Activated CD4-positive, alpha-beta memory T cell treated with anti-CD3 and anti-CD28 coated beads, Interleukin-2, amount 10 ng/mL, durations not matched to agents 7 days and 5 days (primary cell): ENCODE measurements at regions not wholly inside any gene's neighbourhood (a gene's known extent, or its start where the extent isn't known, plus 50 kb on each side); places are given as distances from the start of the nearest gene placed in this dataset.
"Not testable (repeated sequence)": the region's sequence is repeated elsewhere in the genome, so short reads cannot be mapped to it uniquely, and the experiment has no call there.

Experiments
- CTCF ChIA-PET: fragments of 350-600 bp; sonication (Branson Sonifier 250); formaldehyde crosslinking; loops from one replicate; lab custom pipeline; 2021; ENCODE audit warnings: antibody characterized with exemption, inconsistent platforms; lab: Charles Lee
- POLR2A ChIA-PET: fragments of 350-600 bp; sonication (Branson Sonifier 250); formaldehyde crosslinking; loops from one replicate; lab custom pipeline; 2021; ENCODE audit warnings: antibody characterized with exemption; lab: Charles Lee
- DNase-seq: peaks from one replicate; pipeline ENCODE4 v3.0.0-alpha.2; 2020
- H3K27ac Mint-ChIP-seq: one replicate; pipeline ENCODE4 v1.8.0; 2021; ENCODE audit warnings: mild to moderate bottlenecking, mixed read lengths
- H3K27me3 Mint-ChIP-seq: one replicate; pipeline ENCODE4 v1.8.0; 2021; ENCODE audit warnings: mixed read lengths
- H3K36me3 Mint-ChIP-seq: one replicate; pipeline ENCODE4 v1.8.0; 2021; ENCODE audit warnings: low read depth, mixed read lengths
- H3K4me1 Mint-ChIP-seq: one replicate; pipeline ENCODE4 v1.8.0; 2021; ENCODE audit warnings: mixed read lengths
- H3K4me3 Mint-ChIP-seq: one replicate; pipeline ENCODE4 v1.8.0; 2021; ENCODE audit warnings: mild to moderate bottlenecking, mixed read lengths
- H3K9me3 Mint-ChIP-seq: one replicate; pipeline ENCODE4 v1.8.0; 2021; ENCODE audit warnings: mixed read lengths

- no peaks in the 10 kb centered on the region for H3K9me3 Mint-ChIP-seq
- DNase-seq, result no peak
- H3K27me3 Mint-ChIP-seq, result no peaks in the 10 kb centered on the region
- ChIA-PET CTCF (no interaction called here), POLR2A (no interaction called here)
- no peaks in the 10 kb centered on the region for H3K36me3 Mint-ChIP-seq
- no peaks in the 10 kb centered on the region for H3K4me1 Mint-ChIP-seq
- H3K27ac Mint-ChIP-seq, result no peak overlapping the region
- H3K4me3 Mint-ChIP-seq, result no peak overlapping the region
Measured at GRCh38 chr4:144411119-144411518, 234.8 kb upstream of the HHIP start.

- Mint-ChIP-seq H3K9me3 (no peaks in the 10 kb centered on the region), H3K27me3 (no peaks in the 10 kb centered on the region), H3K27ac (no peak overlapping the region), H3K36me3 (no peaks in the 10 kb centered on the region), H3K4me1 (no peaks in the 10 kb centered on the region), H3K4me3 (no peak overlapping the region)
- DNase-seq, result no peak
- ChIA-PET CTCF (no interaction called here), POLR2A (no interaction called here)
Measured at GRCh38 chr4:144411700-144412099, 234.3 kb upstream of the HHIP start.

GRCh38 chr4:144421056-144421455, 224.9 kb upstream of the HHIP start:
- no peak for DNase-seq
- H3K9me3 Mint-ChIP-seq, result no peaks in the 10 kb centered on the region
- H3K27ac Mint-ChIP-seq, result no peak overlapping the region
- H3K4me3 Mint-ChIP-seq, result no peak overlapping the region
- ChIA-PET POLR2A (no interaction called here), CTCF (no interaction called here)
- H3K4me1 Mint-ChIP-seq, result no peaks in the 10 kb centered on the region
- no peaks in the 10 kb centered on the region for H3K27me3 Mint-ChIP-seq
- H3K36me3 Mint-ChIP-seq, result no peaks in the 10 kb centered on the region

- DNase-seq, result no peak
- Mint-ChIP-seq H3K4me3 (no peak overlapping the region), H3K4me1 (no peaks in the 10 kb centered on the region), H3K27ac (no peak overlapping the region), H3K36me3 (no peaks in the 10 kb centered on the region), H3K9me3 (no peaks in the 10 kb centered on the region), H3K27me3 (no peaks in the 10 kb centered on the region)
- CTCF ChIA-PET, result no interaction called here
- POLR2A ChIA-PET, result no interaction called here
Measured at GRCh38 chr4:144421839-144422565, 224.0 kb upstream of the HHIP start.

- DNase-seq, result no peak
- Mint-ChIP-seq H3K36me3 (no peaks in the 10 kb centered on the region), H3K9me3 (no peaks in the 10 kb centered on the region), H3K27ac (no peak overlapping the region), H3K4me3 (no peak overlapping the region), H3K27me3 (no peaks in the 10 kb centered on the region), H3K4me1 (no peaks in the 10 kb centered on the region)
- POLR2A ChIA-PET, result no interaction called here
- CTCF ChIA-PET, result no interaction called here
Measured at GRCh38 chr4:144423930-144424329, 222.0 kb upstream of the HHIP start.

GRCh38 chr4:144426023-144426422, 219.9 kb upstream of the HHIP start:
- not testable (repeated sequence) for H3K4me1 Mint-ChIP-seq

DNA sequence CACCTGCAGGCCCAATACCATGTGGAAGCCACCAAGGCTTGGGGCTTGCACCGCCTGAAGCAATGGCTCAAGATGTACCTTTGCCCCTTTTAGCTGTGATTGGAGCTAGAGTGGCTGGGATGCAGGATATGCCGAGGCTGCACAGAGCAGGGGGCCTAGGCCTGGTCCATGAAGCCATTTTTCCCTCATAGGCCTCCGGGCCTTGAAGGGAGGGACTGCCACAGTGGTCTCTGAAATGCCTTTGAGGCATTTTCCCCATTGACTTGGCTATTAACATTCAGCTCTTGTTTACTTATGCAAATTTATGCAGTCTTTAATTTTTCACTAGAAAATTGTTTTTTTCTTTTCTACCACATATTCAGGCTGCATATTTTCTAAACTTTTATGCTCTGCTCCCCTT, 203.2 kb upstream of the HHIP start:
- H3K27ac Mint-ChIP-seq, result no peak overlapping the region
- no peaks in the 10 kb centered on the region for H3K4me1 Mint-ChIP-seq
- POLR2A ChIA-PET, result no interaction called here
- no peaks in the 10 kb centered on the region for H3K9me3 Mint-ChIP-seq
- DNase-seq, result no peak
- H3K4me3 Mint-ChIP-seq, result no peak overlapping the region
- CTCF ChIA-PET, result no interaction called here
- H3K36me3 Mint-ChIP-seq, result no peaks in the 10 kb centered on the region
- H3K27me3 Mint-ChIP-seq, result no peaks in the 10 kb centered on the region

More at GRCh38 chr4:144426023-144426422, 219.9 kb upstream of the HHIP start:
- POLR2A ChIA-PET, H3K4me3 Mint-ChIP-seq, H3K27me3 Mint-ChIP-seq, H3K36me3 Mint-ChIP-seq, H3K27ac Mint-ChIP-seq, H3K9me3 Mint-ChIP-seq, DNase-seq: not testable (repeated sequence)
- CTCF ChIA-PET, result interaction anchor here (0.7 kb wide), 1 partner anchor 39 kb away, joined by 3 read pairs; no protein-coding TSS in a partner anchor

DNA sequence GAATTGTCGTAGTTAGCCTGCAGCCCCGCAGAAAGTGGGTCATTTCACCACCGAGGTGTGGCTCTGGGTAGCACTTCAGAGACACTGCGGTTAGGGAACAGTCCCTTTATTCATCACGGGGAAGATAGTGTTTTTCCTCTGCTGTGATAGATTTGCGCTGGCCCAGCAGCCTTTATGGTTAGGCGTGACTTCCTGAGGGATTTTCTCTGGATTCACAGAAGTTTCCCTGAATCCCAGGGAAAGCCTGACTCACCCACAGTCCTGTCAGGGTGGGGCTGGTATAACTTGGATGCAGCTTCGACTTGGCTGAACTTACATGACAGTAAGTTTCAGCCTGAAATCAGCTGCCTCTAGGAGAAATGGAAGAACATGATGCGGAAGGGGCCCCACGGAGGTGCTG, 196.3 kb upstream of the HHIP start:
- Mint-ChIP-seq H3K4me1 (no peaks in the 10 kb centered on the region), H3K9me3 (no peaks in the 10 kb centered on the region)

DNA sequence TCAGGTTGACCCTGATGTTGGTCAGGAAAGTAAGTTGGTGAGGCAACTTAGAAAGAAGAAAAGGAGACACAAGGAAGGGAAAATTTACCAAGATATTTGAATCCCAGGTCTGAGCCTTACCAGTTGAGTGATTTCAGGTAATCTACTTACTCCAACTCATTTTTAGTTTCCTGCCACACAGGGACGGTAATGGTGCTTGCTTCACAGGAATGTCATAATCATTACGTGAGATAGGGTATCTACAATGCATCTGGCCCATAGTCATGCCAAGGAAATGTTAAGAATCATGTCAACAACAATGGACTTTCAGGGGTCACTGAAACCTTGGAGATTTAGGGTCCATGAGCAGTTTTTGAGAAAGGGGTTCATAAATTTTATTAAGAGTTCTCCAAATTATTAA, 195.4 kb upstream of the HHIP start:
- DNase-seq, result no peak
- Mint-ChIP-seq H3K9me3 (no peaks in the 10 kb centered on the region), H3K36me3 (no peaks in the 10 kb centered on the region), H3K4me1 (no peaks in the 10 kb centered on the region), H3K4me3 (no peak overlapping the region), H3K27me3 (no peaks in the 10 kb centered on the region), H3K27ac (no peak overlapping the region)
- ChIA-PET CTCF (no interaction called here), POLR2A (no interaction called here)

More for the DNA sequence above, 196.3 kb upstream of the HHIP start:
- ChIA-PET CTCF (no interaction called here), POLR2A (no interaction called here)
- no peak for DNase-seq
- Mint-ChIP-seq H3K27ac (no peak overlapping the region), H3K27me3 (no peaks in the 10 kb centered on the region), H3K4me3 (no peak overlapping the region), H3K36me3 (no peaks in the 10 kb centered on the region)

GRCh38 chr4:144451766-144452450, 194.0 kb upstream of the HHIP start:
- ChIA-PET CTCF (no interaction called here), POLR2A (no interaction called here)
- H3K36me3 Mint-ChIP-seq, result no peaks in the 10 kb centered on the region
- no peaks in the 10 kb centered on the region for H3K4me1 Mint-ChIP-seq
- H3K27ac Mint-ChIP-seq, result no peak overlapping the region
- DNase-seq, result no peak
- H3K4me3 Mint-ChIP-seq, result no peak overlapping the region
- H3K9me3 Mint-ChIP-seq, result no peaks in the 10 kb centered on the region
- H3K27me3 Mint-ChIP-seq, result no peaks in the 10 kb centered on the region

GRCh38 chr4:144456196-144456595, 189.8 kb upstream of the HHIP start:
- no peaks in the 10 kb centered on the region for H3K9me3 Mint-ChIP-seq
- no peak for DNase-seq
- H3K27me3 Mint-ChIP-seq, result no peaks in the 10 kb centered on the region
- ChIA-PET CTCF (no interaction called here), POLR2A (no interaction called here)
- H3K4me1 Mint-ChIP-seq, result no peaks in the 10 kb centered on the region
- H3K36me3 Mint-ChIP-seq, result no peaks in the 10 kb centered on the region
- no peak overlapping the region for H3K4me3 Mint-ChIP-seq
- H3K27ac Mint-ChIP-seq, result no peak overlapping the region

- ChIA-PET CTCF (no interaction called here), POLR2A (no interaction called here)
- Mint-ChIP-seq H3K27ac (no peak overlapping the region), H3K36me3 (no peaks in the 10 kb centered on the region), H3K27me3 (no peaks in the 10 kb centered on the region), H3K9me3 (no peaks in the 10 kb centered on the region), H3K4me1 (no peaks in the 10 kb centered on the region), H3K4me3 (no peak overlapping the region)
- DNase-seq, result no peak
Measured at GRCh38 chr4:144461906-144462305, 184.1 kb upstream of the HHIP start.

DNA sequence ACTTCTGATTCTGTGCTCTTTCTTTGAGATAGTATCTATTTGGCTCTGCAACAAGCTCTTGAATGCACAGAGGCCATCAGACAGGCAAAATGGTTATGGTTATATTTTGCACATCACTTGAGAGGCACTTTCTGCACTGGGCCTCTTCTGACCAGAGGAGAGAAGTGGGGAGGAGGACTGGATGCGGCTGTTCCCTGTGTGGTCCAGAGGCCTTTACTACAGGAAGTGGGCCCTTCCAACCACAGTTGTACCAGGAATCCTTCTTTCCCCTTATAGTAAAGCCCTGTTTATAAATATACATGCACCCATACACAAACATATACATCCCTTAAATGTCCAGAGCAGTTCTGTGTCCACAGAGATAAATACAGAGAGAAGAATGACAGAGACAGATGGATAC, 182.7 kb upstream of the HHIP start:
- Mint-ChIP-seq H3K9me3 (no peaks in the 10 kb centered on the region), H3K36me3 (no peaks in the 10 kb centered on the region), H3K27ac (no peak overlapping the region), H3K27me3 (no peaks in the 10 kb centered on the region), H3K4me3 (no peak overlapping the region), H3K4me1 (no peaks in the 10 kb centered on the region)
- DNase-seq, result no peak
- POLR2A ChIA-PET, result no interaction called here
- CTCF ChIA-PET, result no interaction called here

DNA sequence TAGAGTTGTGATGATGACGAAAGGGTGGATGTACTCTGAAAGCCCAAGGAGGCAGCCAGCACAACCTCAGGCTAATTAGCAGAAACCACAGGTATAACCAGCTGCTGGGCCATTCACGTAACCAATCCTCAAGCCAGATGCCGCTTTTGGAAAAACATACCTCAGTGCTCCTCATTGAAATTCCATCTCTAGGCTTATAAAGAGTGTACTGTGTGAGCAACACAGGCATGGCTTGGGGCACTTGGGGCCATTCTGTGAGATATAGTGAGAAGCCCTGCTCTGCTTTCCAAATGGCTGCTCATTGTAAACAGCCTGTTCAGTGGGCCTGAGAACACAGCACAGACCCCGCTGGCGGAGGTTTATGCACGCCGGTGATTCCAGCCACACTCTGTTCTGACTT, 182.1 kb upstream of the HHIP start:
- no peak for DNase-seq
- CTCF ChIA-PET, result no interaction called here
- POLR2A ChIA-PET, result no interaction called here
- no peak overlapping the region for H3K4me3 Mint-ChIP-seq
- H3K27me3 Mint-ChIP-seq, result no peaks in the 10 kb centered on the region
- H3K36me3 Mint-ChIP-seq, result no peaks in the 10 kb centered on the region
- no peak overlapping the region for H3K27ac Mint-ChIP-seq
- no peaks in the 10 kb centered on the region for H3K4me1 Mint-ChIP-seq
- H3K9me3 Mint-ChIP-seq, result no peaks in the 10 kb centered on the region
